K562 (cell line): ENCODE measurements at regions not wholly inside any gene's neighbourhood (a gene's known extent, or its start where the extent isn't known, plus 50 kb on each side); places are given as distances from the start of the nearest gene placed in this dataset.

Source experiments
- BCLAF1 ChIP-seq, 2 experiments: fragments of 450-650 bp in 1 of 2; IDR thresholded peaks; 2 replicates each; pipeline ENCODE4 v1.6.1; 2011 to 2017; ENCODE audit warnings: low read depth in 2 of 2, antibody characterized with exemption in 1 of 2, borderline replicate concordance in 1 of 2, low read length in 1 of 2, mild to moderate bottlenecking in 1 of 2, mixed read lengths in 1 of 2; ENCODE audit not compliant: control insufficient read depth in 1 of 2
- CBFA2T3 ChIP-seq: fragments of 450-650 bp; IDR thresholded peaks from 2 replicates; pipeline ENCODE4 v1.6.1; 2017
- DDX20 ChIP-seq: fragments of 450-650 bp; IDR thresholded peaks from 2 replicates; pipeline ENCODE4 v1.6.1; 2016; ENCODE audit warnings: missing genetic modification characterization, low read depth, mild to moderate bottlenecking, missing compliant biosample characterization, moderate library complexity
- EP300 ChIP-seq: IDR thresholded peaks from 2 replicates; pipeline ENCODE4 v1.6.1; 2012; ENCODE audit warnings: low read length, improper control_type of control experiment
- HINFP ChIP-seq: fragments of 450-650 bp; conservative IDR thresholded peaks from 2 replicates; pipeline ENCODE4 v1.6.1; 2016; ENCODE audit warnings: missing genetic modification characterization, low read depth, mild to moderate bottlenecking, control low read depth, missing compliant biosample characterization
- HMBOX1 ChIP-seq: sonication (generic); IDR thresholded peaks from 2 replicates; pipeline ENCODE4 v1.6.1; 2016
- HMGN3 ChIP-seq: IDR thresholded peaks from 2 replicates; pipeline ENCODE4 v1.6.1; 2011; ENCODE audit warnings: borderline replicate concordance, low read depth, mild to moderate bottlenecking, mixed read lengths, low read length; ENCODE audit not compliant: insufficient read length; ENCODE audit errors: extremely low read depth
- JUNB ChIP-seq: fragments of 450-650 bp; formaldehyde crosslinking; conservative IDR thresholded peaks from 2 replicates; pipeline ENCODE4 v1.4.0; 2020; ENCODE audit warnings: mild to moderate bottlenecking
- L3MBTL2 ChIP-seq: fragments of 450-650 bp; IDR thresholded peaks from 2 replicates; pipeline ENCODE4 v1.6.1; 2016; ENCODE audit warnings: mild to moderate bottlenecking, moderate library complexity
- MTA3 ChIP-seq: fragments of 450-650 bp; formaldehyde crosslinking; IDR thresholded peaks from 2 replicates; pipeline ENCODE4 v1.6.1; 2017; ENCODE audit warnings: mild to moderate bottlenecking, borderline replicate concordance
- NBN ChIP-seq: fragments of 450-650 bp; IDR thresholded peaks from 2 replicates; pipeline ENCODE4 v1.6.1; 2016; ENCODE audit warnings: low read depth, mild to moderate bottlenecking
- NFE2 ChIP-seq: IDR thresholded peaks from 2 replicates; pipeline ENCODE4 v1.6.1; 2014; ENCODE audit warnings: antibody characterized with exemption, low read depth
- RB1 ChIP-seq: fragments of 450-650 bp; IDR thresholded peaks from 2 replicates; pipeline ENCODE4 v1.6.1; 2017; ENCODE audit warnings: low read depth, mild to moderate bottlenecking
- TARDBP ChIP-seq: fragments of 450-650 bp; IDR thresholded peaks from 2 replicates; pipeline ENCODE4 v1.6.1; 2016
- TCF3 ChIP-seq: sonication (generic); formaldehyde crosslinking; IDR thresholded peaks from 2 replicates; pipeline ENCODE4 v1.4.0; 2020; ENCODE audit warnings: mild to moderate bottlenecking, missing genetic modification reagents
- TEAD4 ChIP-seq, 2 experiments: sonication (generic) in 1 of 2; formaldehyde crosslinking in 1 of 2; IDR thresholded peaks; 2 replicates each; pipeline versions ENCODE4 v1.6.1 to v1.8.0; 2012 to 2022; ENCODE audit warnings: borderline replicate concordance in 1 of 2, inconsistent platforms in 1 of 2, low read length in 1 of 2, mild to moderate bottlenecking in 1 of 2, missing genetic modification reagents in 1 of 2
- THAP12 ChIP-seq: fragments of 250-450 bp; sonication (Bioruptor Pico); IDR thresholded peaks from 2 replicates; pipeline ENCODE4 v1.9.0; 2021; ENCODE audit warnings: mild to moderate bottlenecking, inconsistent platforms
- ZC3H11A ChIP-seq: IDR thresholded peaks from 2 replicates; pipeline ENCODE4 v1.6.1; 2012; ENCODE audit warnings: low read depth, low read length, improper control_type of control experiment
- ZNF311 ChIP-seq: fragments of 250-450 bp; sonication (Bioruptor Pico); IDR thresholded peaks from 2 replicates; pipeline ENCODE4 v1.4.0; 2020; ENCODE audit warnings: mild to moderate bottlenecking, moderate library complexity
- ZNF354B ChIP-seq: fragments of 250-450 bp; sonication (Bioruptor Pico); IDR thresholded peaks from 2 replicates; pipeline ENCODE4 v1.4.0; 2020
- ZNF75A ChIP-seq: fragments of 450-650 bp; formaldehyde crosslinking; IDR thresholded peaks from 2 replicates; pipeline ENCODE4 v1.4.0; 2020; ENCODE audit warnings: mild to moderate bottlenecking
- ZNF76 ChIP-seq: fragments of 250-450 bp; sonication (Bioruptor Pico); IDR thresholded peaks from 2 replicates; pipeline ENCODE4 v1.4.0; 2020; ENCODE audit warnings: mild to moderate bottlenecking, moderate library complexity, borderline replicate concordance

GRCh38 chr11:91805293-91805692, 419.3 kb upstream of the FAT3 start (continued):
- TF ChIP-seq ZC3H11A: no peak
- peak; percentile 39; the same call in 1 of the 2 replicates for TF ChIP-seq EP300
- no peak for TF ChIP-seq HMGN3
- TF ChIP-seq DDX20 (tag): no peak
- TF ChIP-seq TARDBP: no peak
- TF ChIP-seq TEAD4 (IDR thresholded peaks at IDR 0.05; ENCODE audit: low read length): peak; percentile 68; the same call in 1 of the 2 replicates
- no peak for TF ChIP-seq TEAD4 (CRISPR knock-in tag; IDR thresholded peaks at IDR 0.05; ENCODE audit: borderline replicate concordance)
- TF ChIP-seq NBN: no peak
- TF ChIP-seq ZNF75A: no peak
- TF ChIP-seq ZNF76 (CRISPR knock-in tag): no peak
- no peak for TF ChIP-seq HMBOX1
- no peak for TF ChIP-seq RB1
- TF ChIP-seq TCF3 (CRISPR knock-in tag): peak; percentile 36
- TF ChIP-seq BCLAF1 (IDR thresholded peaks at IDR 0.05; ENCODE audit: borderline replicate concordance in 1 of 2, control insufficient read depth in 1 of 2, low read depth in 2 of 2, low read length in 1 of 2): no peak
- TF ChIP-seq L3MBTL2: no peak
- TF ChIP-seq JUNB: no peak
- TF ChIP-seq NFE2: no peak
- TF ChIP-seq HINFP (tag): no peak
- TF ChIP-seq MTA3: no peak
- peak; percentile 47 for TF ChIP-seq CBFA2T3
- TF ChIP-seq THAP12: no peak
- no peak for TF ChIP-seq ZNF354B (CRISPR knock-in tag)
- TF ChIP-seq ZNF311 (CRISPR knock-in tag): 0 out of 2 replicates have a peak, but pooled peaks have one; percentile 4
